GM19023 (cell line): ENCODE measurements at regions not wholly inside any gene's neighbourhood (a gene's known extent, or its start where the extent isn't known, plus 50 kb on each side); places are given as distances from the start of the nearest gene placed in this dataset.
"Not testable (repeated sequence)": the region's sequence is repeated elsewhere in the genome, so short reads cannot be mapped to it uniquely, and the experiment has no call there.

ENCODE experiments used
- ATAC-seq: cut with Tn5 transposase; IDR thresholded peaks from one replicate; pipeline ENCODE4 v1.9.1; 2021; ENCODE audit warnings: mild to moderate bottlenecking, moderate library complexity; ENCODE audit not compliant: unreplicated experiment

- ATAC-seq: no peak
These were observed 238.4 kb upstream of the LRIG3 start for GRCh38 chr12:59158681-59159080.

GRCh38 chr12:59158066-59158465 lies 237.8 kb upstream of the LRIG3 start:
- ATAC-seq: no peak

- no peak for ATAC-seq
These were observed 235.1 kb upstream of the LRIG3 start for GRCh38 chr12:59155448-59155847.

- ATAC-seq: no peak
These were observed 230.9 kb upstream of the LRIG3 start for GRCh38 chr12:59151243-59151642.

GRCh38 chr12:59149995-59150642 lies 229.8 kb upstream of the LRIG3 start:
- peak; percentile 97 for ATAC-seq

- no peak for ATAC-seq
These were observed 227.5 kb upstream of the LRIG3 start for GRCh38 chr12:59147791-59148190.

GRCh38 chr12:59142183-59142790 lies 222.0 kb upstream of the LRIG3 start:
- no peak for ATAC-seq

GRCh38 chr12:59134750-59135149 lies 214.4 kb upstream of the LRIG3 start:
- no peak for ATAC-seq

- ATAC-seq: no peak
These were observed 211.2 kb upstream of the LRIG3 start for GRCh38 chr12:59131462-59131861.

GRCh38 chr12:59122784-59123183 lies 202.5 kb upstream of the LRIG3 start:
- ATAC-seq: no peak

- no peak for ATAC-seq
These were observed 201.1 kb upstream of the LRIG3 start for GRCh38 chr12:59121451-59121850.

- no peak for ATAC-seq
These were observed 199.4 kb upstream of the LRIG3 start for GRCh38 chr12:59119676-59120075.

- no peak for ATAC-seq
These were observed 198.1 kb upstream of the LRIG3 start for GRCh38 chr12:59118356-59118755.

- ATAC-seq: no peak
These were observed 195.7 kb upstream of the LRIG3 start for GRCh38 chr12:59115995-59116394.

- no peak for ATAC-seq
These were observed 195.2 kb upstream of the LRIG3 start for GRCh38 chr12:59115526-59115925.

GRCh38 chr12:59113831-59114615 lies 193.7 kb upstream of the LRIG3 start:
- ATAC-seq: peak; percentile 91

GRCh38 chr12:59111851-59112250 lies 191.5 kb upstream of the LRIG3 start:
- no peak for ATAC-seq

GRCh38 chr12:59108516-59108915 lies 188.2 kb upstream of the LRIG3 start:
- ATAC-seq: not testable (repeated sequence)

- no peak for ATAC-seq
These were observed 180.3 kb upstream of the LRIG3 start for GRCh38 chr12:59100585-59100984.

- no peak for ATAC-seq
These were observed 177.6 kb upstream of the LRIG3 start for GRCh38 chr12:59097876-59098275.

GRCh38 chr12:59096246-59096645 lies 175.9 kb upstream of the LRIG3 start:
- ATAC-seq: no peak
